ENCODE measurements at regions not wholly inside any gene's neighbourhood (a gene's known extent, or its start where the extent isn't known, plus 50 kb on each side); places are given as distances from the start of the nearest gene placed in this dataset.

DNA sequence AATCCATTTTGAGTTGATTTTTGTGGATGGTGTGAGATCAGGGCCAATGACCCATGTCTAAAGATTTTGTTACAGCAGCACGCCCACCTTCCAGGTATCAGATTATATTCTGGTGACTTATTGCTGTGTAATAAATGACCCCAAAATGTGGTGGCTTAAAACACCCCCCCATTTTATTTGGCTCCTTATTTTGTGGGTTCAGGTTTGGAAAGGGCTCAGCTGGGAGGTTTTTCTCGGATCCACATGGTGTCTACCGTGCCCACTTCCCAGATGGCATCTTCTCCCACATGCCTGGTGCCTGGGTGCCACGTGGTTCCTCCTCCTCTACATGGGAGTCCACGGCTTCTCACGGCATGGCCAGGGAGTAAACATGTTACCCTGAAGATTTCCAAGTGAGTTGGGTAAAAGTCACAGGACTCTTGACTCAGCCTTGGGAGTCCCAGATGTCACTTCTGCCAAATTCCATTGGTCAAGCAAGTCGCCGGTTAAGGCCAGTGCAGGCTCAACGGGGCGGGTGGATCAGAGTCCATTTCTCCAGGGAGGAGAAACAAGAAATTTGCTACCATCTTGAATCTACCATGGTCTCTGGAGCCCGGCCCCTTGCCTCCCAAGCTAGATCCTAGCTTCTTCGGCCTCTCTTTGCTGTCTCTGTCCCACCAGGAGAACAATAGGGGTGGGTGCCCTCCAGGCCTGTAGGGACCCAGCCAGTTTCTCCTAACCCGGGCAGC lies 214.3 kb downstream of the KIF26A start:
- Histone ChIP-seq H3K4me1 (ENCODE audit: control insufficient read depth in 1 of 2, insufficient read depth in 2 of 2, low read depth in 1 of 2, low read length in 1 of 2) (peaks cover 0 to 28% of the 10 kb centered on the region in 2 experiments; a peak in 1 of 4 replicates), H3K79me2 (ENCODE audit: insufficient read depth) (no peaks in the 10 kb centered on the region), H3K27me3 (ENCODE audit: insufficient read depth) (no peaks in the 10 kb centered on the region), H3K9ac (no peak overlapping the region), H3K9me2 (no peaks in the 10 kb centered on the region), H3K36me3 (replicated peaks in 1 of 2; ENCODE audit: control insufficient read depth in 1 of 2, insufficient read depth in 2 of 2, low read length in 1 of 2) (no peaks in the 10 kb centered on the region), H3K9me3 (no peaks in the 10 kb centered on the region), H3K4me2 (no peak overlapping the region), H2AFZ (ENCODE audit: low read depth) (no peak overlapping the region), H3K27ac (ENCODE audit: low read depth in 2 of 2, low read length in 1 of 2) (no peak overlapping the region), H3F3A (replicated peaks; ENCODE audit: insufficient read depth) (no peaks in the 10 kb centered on the region), H4K20me1 (ENCODE audit: insufficient read depth) (no peaks in the 10 kb centered on the region), H3K4me3 (ENCODE audit: low read depth in 2 of 2, low read length in 1 of 2) (no peak overlapping the region)
- ChIA-PET CTCF (interaction anchor here (0.5 to 1.2 kb wide), 2 partner anchors 11 to 212 kb away, joined by 3 read pairs; no protein-coding TSS in a partner anchor), POLR2A (no interaction called here)
- WGBS (ENCODE audit: low lambda C conversion rate) = 45% methylated on average over 12 of the region's 13 CpGs
- TF ChIP-seq SIN3A (IDR thresholded peaks at IDR 0.05; ENCODE audit: borderline replicate concordance, low read depth, low read length) (no peak), FOSL2 (IDR thresholded peaks at IDR 0.05; ENCODE audit: borderline replicate concordance, low read depth) (no peak)
- no peak for DNase-seq

DNA sequence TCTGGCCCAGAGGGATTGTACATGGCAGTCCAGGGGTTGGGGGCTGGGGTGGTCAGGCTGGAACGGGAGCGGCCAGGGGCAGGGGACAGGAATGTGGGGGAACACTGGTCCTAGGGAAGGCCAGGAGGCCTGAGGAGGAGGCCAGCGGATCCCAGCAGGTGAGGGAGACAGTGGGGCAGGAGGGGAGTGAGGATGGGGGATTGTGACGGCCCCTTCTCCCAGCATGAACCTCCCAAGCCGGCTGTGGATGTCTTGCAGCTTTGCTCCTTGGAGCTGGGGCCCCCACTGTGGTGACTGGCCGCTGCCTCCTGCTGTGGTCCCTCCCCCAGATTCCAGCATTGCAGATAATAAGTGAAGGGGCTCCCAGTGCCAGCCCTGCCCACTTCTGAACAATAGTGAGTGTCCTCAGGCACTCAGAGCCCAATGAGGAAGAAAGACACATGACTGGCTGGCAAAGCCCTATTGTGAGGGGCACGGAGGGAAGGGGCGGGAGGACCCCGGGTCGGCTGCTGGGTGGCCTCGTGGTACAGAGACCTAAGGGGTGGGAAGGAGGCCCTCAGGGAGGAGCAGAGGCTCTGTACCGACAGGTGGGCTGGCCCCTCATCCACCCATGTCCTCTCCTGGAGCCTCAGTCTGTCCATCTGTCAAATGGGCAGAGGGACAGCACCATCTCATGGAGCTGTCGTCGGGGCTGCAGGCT lies 215.0 kb downstream of the KIF26A start:
- WGBS (ENCODE audit: low lambda C conversion rate) = 49% methylated on average over 14 of the region's 14 CpGs
- TF ChIP-seq CHD2 (IDR thresholded peaks at IDR 0.05; ENCODE audit: low read length, partially characterized antibody) (no peak), TCF12 (IDR thresholded peaks at IDR 0.05) (no peak), FOXM1 (IDR thresholded peaks at IDR 0.05; ENCODE audit: low read depth) (no peak), EP300 (IDR thresholded peaks at IDR 0.05; ENCODE audit: borderline replicate concordance in 1 of 2, low read depth in 1 of 2, low read length in 1 of 2) (no peak), YY1 (IDR thresholded peaks at IDR 0.05; ENCODE audit: low read depth) (no peak), FOXJ3 (CRISPR knock-in tag; IDR thresholded peaks at IDR 0.05) (no peak)

GRCh38 chr14:104353921-104354701 lies 215.7 kb downstream of the KIF26A start:
- TF ChIP-seq CHD2 (IDR thresholded peaks at IDR 0.05; ENCODE audit: low read length, partially characterized antibody) = no peak
- TF ChIP-seq ZBTB33 (IDR thresholded peaks at IDR 0.05; ENCODE audit: borderline replicate concordance, low read depth) = no peak
- TF ChIP-seq, protein P1, sequence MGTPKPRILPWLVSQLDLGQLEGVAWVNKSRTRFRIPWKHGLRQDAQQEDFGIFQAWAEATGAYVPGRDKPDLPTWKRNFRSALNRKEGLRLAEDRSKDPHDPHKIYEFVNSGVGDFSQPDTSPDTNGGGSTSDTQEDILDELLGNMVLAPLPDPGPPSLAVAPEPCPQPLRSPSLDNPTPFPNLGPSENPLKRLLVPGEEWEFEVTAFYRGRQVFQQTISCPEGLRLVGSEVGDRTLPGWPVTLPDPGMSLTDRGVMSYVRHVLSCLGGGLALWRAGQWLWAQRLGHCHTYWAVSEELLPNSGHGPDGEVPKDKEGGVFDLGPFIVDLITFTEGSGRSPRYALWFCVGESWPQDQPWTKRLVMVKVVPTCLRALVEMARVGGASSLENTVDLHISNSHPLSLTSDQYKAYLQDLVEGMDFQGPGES (IDR thresholded peaks at IDR 0.05; ENCODE audit: low read depth, low read length) = no peak
- no peak for TF ChIP-seq FOSL2 (IDR thresholded peaks at IDR 0.05; ENCODE audit: borderline replicate concordance, low read depth)
- no peak for TF ChIP-seq POLR2AphosphoS5 (IDR thresholded peaks at IDR 0.05; ENCODE audit: low read depth, low read length)
- no peak for TF ChIP-seq RFX5 (IDR thresholded peaks at IDR 0.05; ENCODE audit: low read length)
- H3K27me3 ChIP-seq (ENCODE audit: insufficient read depth) = no peaks in the 10 kb centered on the region
- H3K79me2 ChIP-seq (ENCODE audit: insufficient read depth) = no peaks in the 10 kb centered on the region
- H3K9me3 ChIP-seq = no peaks in the 10 kb centered on the region
- H3K27ac ChIP-seq (ENCODE audit: low read depth in 2 of 2, low read length in 1 of 2) = no peak overlapping the region
- 56% methylated on average over 18 of the region's 22 CpGs for WGBS (ENCODE audit: low lambda C conversion rate)
- H3K4me3 ChIP-seq (ENCODE audit: low read depth in 2 of 2, low read length in 1 of 2) = no peak overlapping the region
- no peak overlapping the region for H2AFZ ChIP-seq (ENCODE audit: low read depth)
- ChIA-PET POLR2A (no interaction called here), CTCF (interaction anchor here (0.8 to 1.4 kb wide), 6 partner anchors 13 to 216 kb away, joined by 3 to 5 read pairs (median 4); no protein-coding TSS in a partner anchor)
- H3K4me2 ChIP-seq = no peak overlapping the region
- no peaks in the 10 kb centered on the region for H3F3A ChIP-seq (replicated peaks; ENCODE audit: insufficient read depth)
- H3K9me2 ChIP-seq = no peaks in the 10 kb centered on the region
- no peaks in the 10 kb centered on the region for H4K20me1 ChIP-seq (ENCODE audit: insufficient read depth)
- H3K9ac ChIP-seq = no peak overlapping the region
- no peaks in the 10 kb centered on the region for H3K36me3 ChIP-seq (replicated peaks in 1 of 2; ENCODE audit: control insufficient read depth in 1 of 2, insufficient read depth in 2 of 2, low read length in 1 of 2)
- H3K4me1 ChIP-seq (ENCODE audit: control insufficient read depth in 1 of 2, insufficient read depth in 2 of 2, low read depth in 1 of 2, low read length in 1 of 2) = peaks cover 0 to 28% of the 10 kb centered on the region in 2 experiments; a peak in 1 of 4 replicates
- no peak for DNase-seq

More for the DNA sequence above, 215.0 kb downstream of the KIF26A start:
- no peaks in the 10 kb centered on the region for H3F3A ChIP-seq (replicated peaks; ENCODE audit: insufficient read depth)
- H3K27me3 ChIP-seq (ENCODE audit: insufficient read depth) = no peaks in the 10 kb centered on the region
- no peak overlapping the region for H3K4me3 ChIP-seq (ENCODE audit: low read depth in 2 of 2, low read length in 1 of 2)
- no peak overlapping the region for H3K27ac ChIP-seq (ENCODE audit: low read depth in 2 of 2, low read length in 1 of 2)
- ChIA-PET POLR2A (no interaction called here), CTCF (interaction anchor here (0.5 to 1.4 kb wide), 4 partner anchors 12 to 18 kb away, joined by 3 to 5 read pairs (median 4); no protein-coding TSS in a partner anchor)
- no peak overlapping the region for H3K9ac ChIP-seq
- H3K9me2 ChIP-seq = no peaks in the 10 kb centered on the region
- no peaks in the 10 kb centered on the region for H4K20me1 ChIP-seq (ENCODE audit: insufficient read depth)
- H2AFZ ChIP-seq (ENCODE audit: low read depth) = no peak overlapping the region
- H3K79me2 ChIP-seq (ENCODE audit: insufficient read depth) = no peaks in the 10 kb centered on the region
- H3K36me3 ChIP-seq (replicated peaks in 1 of 2; ENCODE audit: control insufficient read depth in 1 of 2, insufficient read depth in 2 of 2, low read length in 1 of 2) = no peaks in the 10 kb centered on the region
- no peaks in the 10 kb centered on the region for H3K9me3 ChIP-seq
- H3K4me1 ChIP-seq (ENCODE audit: control insufficient read depth in 1 of 2, insufficient read depth in 2 of 2, low read depth in 1 of 2, low read length in 1 of 2) = peaks cover 0 to 28% of the 10 kb centered on the region in 2 experiments; a peak in 1 of 4 replicates
- no peak for DNase-seq
- no peak overlapping the region for H3K4me2 ChIP-seq

All from SK-N-SH (cell line).